HL-60 (cell line): ENCODE measurements at regions not wholly inside any gene's neighbourhood (a gene's known extent, or its start where the extent isn't known, plus 50 kb on each side); places are given as distances from the start of the nearest gene placed in this dataset.

Experiments
- DNase-seq, 2 experiments: peaks; one replicate each; pipeline ENCODE4 v3.0.0-alpha.2; 2010 to 2020; ENCODE audit warnings: low read depth in 1 of 2, low spot score in 1 of 2
- H3K27ac ChIP-seq: fragments of 250-450 bp; sonication (Bioruptor Pico); replicated peaks from 2 replicates; pipeline ENCODE4 v1.5.1; 2020; ENCODE audit warnings: mild to moderate bottlenecking, moderate library complexity
- H3K27me3 ChIP-seq: fragments of 250-450 bp; sonication (Bioruptor Pico); 2 replicates; pipeline ENCODE4 v1.5.1; 2021; ENCODE audit warnings: mild to moderate bottlenecking, moderate library complexity; ENCODE audit not compliant: insufficient read depth, poor library complexity, severe bottlenecking
- H3K4me3 ChIP-seq: replicated peaks from 2 replicates; pipeline ENCODE4 v1.5.1; 2011; ENCODE audit warnings: mild to moderate bottlenecking, control low read depth, low read length; ENCODE audit not compliant: insufficient read depth
- GABPA ChIP-seq: IDR thresholded peaks from 2 replicates; pipeline ENCODE4 v1.6.1; 2012; ENCODE audit warnings: low read depth
- POLR2AphosphoS5 ChIP-seq: IDR thresholded peaks from 2 replicates; pipeline ENCODE4 v1.6.1; 2012; ENCODE audit warnings: low read depth
- SPI1 ChIP-seq: IDR thresholded peaks from 2 replicates; pipeline ENCODE4 v1.6.1; 2012; ENCODE audit warnings: low read depth, mild to moderate bottlenecking, borderline replicate concordance
- TF ChIP-seq, protein P1 (sequence below): IDR thresholded peaks from one replicate; pipeline ENCODE4 v1.5.1; 2011; ENCODE audit warnings: low read length, control low read depth, inconsistent platforms; ENCODE audit not compliant: insufficient read depth
- TF ChIP-seq, protein P2 (sequence below): IDR thresholded peaks from 2 replicates; pipeline ENCODE4 v1.6.1; 2012; ENCODE audit warnings: low read depth; ENCODE audit not compliant: insufficient replicate concordance

DNA sequence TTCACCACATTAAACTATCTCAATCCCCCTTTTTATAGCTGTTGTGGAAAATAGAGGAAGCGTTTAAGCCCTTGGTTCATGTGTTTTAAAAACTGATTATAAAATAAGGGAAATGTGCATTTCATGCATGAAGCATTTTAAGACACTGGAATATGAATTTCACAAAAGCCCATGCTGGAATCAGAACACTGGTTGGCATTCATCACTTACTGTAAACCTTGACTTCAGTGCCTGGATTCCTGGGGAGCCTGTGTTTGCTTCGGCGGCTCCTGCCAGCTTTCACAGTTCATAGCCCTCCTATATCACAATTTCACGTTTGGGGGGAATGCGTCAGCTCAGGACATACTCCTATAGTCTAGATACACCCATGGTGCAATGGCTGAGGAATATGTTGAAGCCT, 336.9 kb downstream of the INSIG2 start:
- TF ChIP-seq SPI1 (no peak), POLR2AphosphoS5 (no peak)
- TF ChIP-seq, protein P1, sequence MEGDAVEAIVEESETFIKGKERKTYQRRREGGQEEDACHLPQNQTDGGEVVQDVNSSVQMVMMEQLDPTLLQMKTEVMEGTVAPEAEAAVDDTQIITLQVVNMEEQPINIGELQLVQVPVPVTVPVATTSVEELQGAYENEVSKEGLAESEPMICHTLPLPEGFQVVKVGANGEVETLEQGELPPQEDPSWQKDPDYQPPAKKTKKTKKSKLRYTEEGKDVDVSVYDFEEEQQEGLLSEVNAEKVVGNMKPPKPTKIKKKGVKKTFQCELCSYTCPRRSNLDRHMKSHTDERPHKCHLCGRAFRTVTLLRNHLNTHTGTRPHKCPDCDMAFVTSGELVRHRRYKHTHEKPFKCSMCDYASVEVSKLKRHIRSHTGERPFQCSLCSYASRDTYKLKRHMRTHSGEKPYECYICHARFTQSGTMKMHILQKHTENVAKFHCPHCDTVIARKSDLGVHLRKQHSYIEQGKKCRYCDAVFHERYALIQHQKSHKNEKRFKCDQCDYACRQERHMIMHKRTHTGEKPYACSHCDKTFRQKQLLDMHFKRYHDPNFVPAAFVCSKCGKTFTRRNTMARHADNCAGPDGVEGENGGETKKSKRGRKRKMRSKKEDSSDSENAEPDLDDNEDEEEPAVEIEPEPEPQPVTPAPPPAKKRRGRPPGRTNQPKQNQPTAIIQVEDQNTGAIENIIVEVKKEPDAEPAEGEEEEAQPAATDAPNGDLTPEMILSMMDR, result no peak
- TF ChIP-seq, protein P2, sequence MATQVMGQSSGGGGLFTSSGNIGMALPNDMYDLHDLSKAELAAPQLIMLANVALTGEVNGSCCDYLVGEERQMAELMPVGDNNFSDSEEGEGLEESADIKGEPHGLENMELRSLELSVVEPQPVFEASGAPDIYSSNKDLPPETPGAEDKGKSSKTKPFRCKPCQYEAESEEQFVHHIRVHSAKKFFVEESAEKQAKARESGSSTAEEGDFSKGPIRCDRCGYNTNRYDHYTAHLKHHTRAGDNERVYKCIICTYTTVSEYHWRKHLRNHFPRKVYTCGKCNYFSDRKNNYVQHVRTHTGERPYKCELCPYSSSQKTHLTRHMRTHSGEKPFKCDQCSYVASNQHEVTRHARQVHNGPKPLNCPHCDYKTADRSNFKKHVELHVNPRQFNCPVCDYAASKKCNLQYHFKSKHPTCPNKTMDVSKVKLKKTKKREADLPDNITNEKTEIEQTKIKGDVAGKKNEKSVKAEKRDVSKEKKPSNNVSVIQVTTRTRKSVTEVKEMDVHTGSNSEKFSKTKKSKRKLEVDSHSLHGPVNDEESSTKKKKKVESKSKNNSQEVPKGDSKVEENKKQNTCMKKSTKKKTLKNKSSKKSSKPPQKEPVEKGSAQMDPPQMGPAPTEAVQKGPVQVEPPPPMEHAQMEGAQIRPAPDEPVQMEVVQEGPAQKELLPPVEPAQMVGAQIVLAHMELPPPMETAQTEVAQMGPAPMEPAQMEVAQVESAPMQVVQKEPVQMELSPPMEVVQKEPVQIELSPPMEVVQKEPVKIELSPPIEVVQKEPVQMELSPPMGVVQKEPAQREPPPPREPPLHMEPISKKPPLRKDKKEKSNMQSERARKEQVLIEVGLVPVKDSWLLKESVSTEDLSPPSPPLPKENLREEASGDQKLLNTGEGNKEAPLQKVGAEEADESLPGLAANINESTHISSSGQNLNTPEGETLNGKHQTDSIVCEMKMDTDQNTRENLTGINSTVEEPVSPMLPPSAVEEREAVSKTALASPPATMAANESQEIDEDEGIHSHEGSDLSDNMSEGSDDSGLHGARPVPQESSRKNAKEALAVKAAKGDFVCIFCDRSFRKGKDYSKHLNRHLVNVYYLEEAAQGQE, result no peak
- no peaks in the 10 kb centered on the region for H3K27me3 ChIP-seq
- H3K4me3 ChIP-seq, result no peak overlapping the region
- no peak overlapping the region for H3K27ac ChIP-seq
- no peak for DNase-seq

DNA sequence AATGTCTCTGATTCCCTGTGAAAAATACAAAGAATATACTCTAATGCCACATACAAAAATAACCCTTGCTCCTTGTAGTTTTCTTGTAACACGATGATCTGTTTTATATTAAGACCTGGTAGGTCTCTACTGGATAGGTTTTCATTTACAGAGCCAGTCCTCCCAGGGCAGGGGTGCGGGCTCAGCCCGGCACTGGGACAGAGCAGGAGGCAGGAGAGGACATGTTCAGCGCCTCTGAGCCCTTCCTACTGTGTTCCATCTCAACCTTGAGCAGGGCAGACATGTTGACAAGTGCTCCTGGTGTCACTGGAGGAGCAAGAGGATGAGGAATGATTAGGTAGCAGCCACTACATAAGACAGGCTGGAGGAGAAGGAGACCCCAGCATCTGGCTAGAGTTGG, 335.5 kb downstream of the INSIG2 start:
- Histone ChIP-seq H3K27me3 (no peaks in the 10 kb centered on the region), H3K4me3 (no peak overlapping the region), H3K27ac (no peak overlapping the region)
- no peak for DNase-seq
- TF ChIP-seq, protein P1, result no peak
- TF ChIP-seq GABPA, result no peak
- TF ChIP-seq SPI1, result no peak
- TF ChIP-seq, protein P2, result no peak
- TF ChIP-seq POLR2AphosphoS5, result no peak

DNA sequence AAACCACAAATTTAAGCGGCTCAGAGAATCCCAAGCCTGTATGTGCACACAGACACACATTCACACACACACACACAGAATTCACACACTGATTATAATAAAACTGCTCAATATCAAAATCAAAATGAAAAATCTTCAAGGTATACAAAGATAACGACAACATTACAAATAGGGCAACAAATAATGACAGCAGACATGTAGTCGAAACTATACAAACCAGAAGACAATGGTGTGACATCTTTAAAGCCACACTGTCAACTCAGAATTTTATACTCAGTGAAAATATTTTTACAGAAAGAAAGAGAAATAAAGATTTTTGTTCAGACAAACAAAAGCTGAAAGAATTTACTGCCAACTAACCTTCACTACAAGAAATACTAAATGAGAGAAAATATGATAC, 333.4 kb downstream of the INSIG2 start:
- Histone ChIP-seq H3K27ac (no peak overlapping the region), H3K27me3 (no peaks in the 10 kb centered on the region), H3K4me3 (no peak overlapping the region)
- TF ChIP-seq SPI1 (no peak), POLR2AphosphoS5 (no peak), GABPA (no peak)
- TF ChIP-seq, protein P2, result no peak
- TF ChIP-seq, protein P1, result no peak
- no peak for DNase-seq
